ENCODE measurements at regions not wholly inside any gene's neighbourhood (a gene's known extent, or its start where the extent isn't known, plus 50 kb on each side); places are given as distances from the start of the nearest gene placed in this dataset.

DNA sequence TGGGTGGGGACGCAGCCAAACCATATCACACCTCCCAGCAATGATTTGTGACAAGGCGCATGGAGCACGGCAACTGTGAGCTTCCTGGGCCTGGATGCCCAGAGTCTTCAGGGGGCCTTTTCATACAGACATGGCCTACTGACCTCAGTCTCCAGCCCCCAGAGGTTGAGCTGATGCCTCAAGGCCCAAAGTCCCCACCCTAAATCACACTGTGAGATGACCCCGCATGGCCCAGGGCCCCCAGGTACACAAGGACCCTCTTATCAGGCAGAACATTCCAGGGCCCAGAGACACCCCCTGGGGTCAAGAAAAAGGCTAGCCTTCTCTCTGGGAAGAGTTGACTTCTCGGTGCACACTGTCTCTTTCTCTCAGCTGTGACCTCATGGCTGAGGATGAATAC, 179.7 kb upstream of the C1orf174 start:
- H3K4me3 ChIP-seq (replicated peaks; ENCODE audit: low read depth, low read length), result no peak overlapping the region
- TF ChIP-seq, protein P1, sequence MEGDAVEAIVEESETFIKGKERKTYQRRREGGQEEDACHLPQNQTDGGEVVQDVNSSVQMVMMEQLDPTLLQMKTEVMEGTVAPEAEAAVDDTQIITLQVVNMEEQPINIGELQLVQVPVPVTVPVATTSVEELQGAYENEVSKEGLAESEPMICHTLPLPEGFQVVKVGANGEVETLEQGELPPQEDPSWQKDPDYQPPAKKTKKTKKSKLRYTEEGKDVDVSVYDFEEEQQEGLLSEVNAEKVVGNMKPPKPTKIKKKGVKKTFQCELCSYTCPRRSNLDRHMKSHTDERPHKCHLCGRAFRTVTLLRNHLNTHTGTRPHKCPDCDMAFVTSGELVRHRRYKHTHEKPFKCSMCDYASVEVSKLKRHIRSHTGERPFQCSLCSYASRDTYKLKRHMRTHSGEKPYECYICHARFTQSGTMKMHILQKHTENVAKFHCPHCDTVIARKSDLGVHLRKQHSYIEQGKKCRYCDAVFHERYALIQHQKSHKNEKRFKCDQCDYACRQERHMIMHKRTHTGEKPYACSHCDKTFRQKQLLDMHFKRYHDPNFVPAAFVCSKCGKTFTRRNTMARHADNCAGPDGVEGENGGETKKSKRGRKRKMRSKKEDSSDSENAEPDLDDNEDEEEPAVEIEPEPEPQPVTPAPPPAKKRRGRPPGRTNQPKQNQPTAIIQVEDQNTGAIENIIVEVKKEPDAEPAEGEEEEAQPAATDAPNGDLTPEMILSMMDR (IDR thresholded peaks at IDR 0.05; ENCODE audit: low read depth, low read length, missing control alignments), result no peak
- DNase-seq (ENCODE audit: extremely low read depth, low read depth), result no peak

DNA sequence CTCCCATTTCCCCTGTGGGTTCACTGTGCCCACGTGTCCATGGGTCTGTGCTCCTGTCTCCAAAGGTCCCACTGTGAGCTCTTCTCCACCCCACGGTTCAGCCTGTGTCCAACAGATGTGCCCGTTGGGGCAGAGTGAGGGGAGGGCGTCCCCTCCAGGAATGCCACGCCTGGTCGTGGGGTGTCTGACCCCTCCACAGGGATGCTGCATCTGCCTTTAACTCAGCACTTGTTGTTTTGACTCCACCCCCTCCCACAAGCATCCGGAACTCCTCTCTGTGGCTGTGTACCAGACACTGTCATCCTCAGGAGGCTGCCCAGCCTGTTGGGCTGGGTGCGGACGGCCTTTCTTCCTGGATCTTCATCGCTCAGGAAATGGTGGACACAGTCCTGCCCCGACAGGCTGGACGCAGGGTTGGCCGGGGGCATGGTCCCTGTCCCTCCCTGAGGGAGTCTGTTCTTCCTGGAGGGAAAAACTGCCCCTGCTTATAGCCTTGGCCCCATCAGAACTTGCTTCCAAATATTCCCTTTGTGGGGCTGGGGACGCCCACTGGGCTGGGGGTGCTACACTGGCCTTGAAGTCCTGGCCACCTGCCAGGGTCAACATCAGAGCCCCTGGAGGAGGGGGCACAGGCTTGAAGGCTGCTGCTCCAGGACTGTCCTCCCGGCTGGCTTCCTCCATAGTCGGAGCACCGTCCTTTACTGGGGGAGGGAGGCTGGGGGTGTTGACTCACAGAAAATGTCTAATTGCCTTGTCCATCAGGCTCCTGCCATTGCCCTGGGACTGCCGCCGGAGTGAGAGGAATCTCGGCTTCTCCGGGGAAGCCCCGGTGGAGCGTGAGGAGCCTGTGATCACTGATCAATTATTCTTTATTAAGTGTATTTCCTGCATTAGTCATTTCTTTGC, 182.0 kb upstream of the C1orf174 start:
- no peak for DNase-seq (ENCODE audit: extremely low read depth, low read depth)
- H3K4me3 ChIP-seq (replicated peaks; ENCODE audit: low read depth, low read length), result no peak overlapping the region
- TF ChIP-seq, protein P1 (IDR thresholded peaks at IDR 0.05; ENCODE audit: low read depth, low read length, missing control alignments), result no peak

DNA sequence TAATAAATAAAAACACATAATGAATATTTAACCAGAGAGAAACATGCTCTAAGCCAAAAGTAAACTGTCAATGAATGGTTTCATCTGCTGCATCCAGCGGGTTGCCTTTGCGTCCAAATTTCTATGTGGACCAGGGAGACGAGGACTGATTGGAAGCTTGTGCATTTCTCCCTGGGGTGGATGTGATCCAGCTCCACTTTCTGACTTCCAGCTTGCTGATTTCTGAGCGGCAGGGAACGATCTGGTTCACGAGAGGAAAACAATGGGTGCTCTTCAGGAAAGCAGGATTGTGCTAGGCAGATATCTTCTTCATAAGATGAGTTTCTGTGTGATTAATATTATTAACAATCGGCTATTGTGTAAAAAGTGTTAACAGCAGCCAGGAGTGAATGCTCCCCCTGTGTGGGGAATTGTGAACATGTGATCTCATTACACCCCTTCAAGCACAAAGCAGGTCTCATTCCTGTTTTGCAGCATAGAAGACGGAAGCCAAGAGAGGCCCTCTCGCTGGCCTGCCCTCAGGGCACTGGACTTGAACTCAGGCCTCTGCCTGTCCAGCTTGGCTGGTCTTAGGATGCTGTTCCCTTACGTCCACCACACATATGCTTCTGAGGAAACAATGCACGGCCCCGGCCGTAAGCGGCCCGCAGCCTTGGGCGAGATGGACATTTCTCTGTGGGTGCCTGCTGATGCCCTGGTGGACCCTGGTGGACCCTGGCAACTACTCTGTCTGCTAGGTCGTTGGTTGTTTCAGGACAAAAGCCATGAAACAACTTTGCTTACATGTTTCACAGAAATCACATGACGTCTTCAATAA, 183.4 kb upstream of the C1orf174 start:
- TF ChIP-seq, protein P1 (IDR thresholded peaks at IDR 0.05; ENCODE audit: low read depth, low read length, missing control alignments), result no peak
- H3K4me3 ChIP-seq (replicated peaks; ENCODE audit: low read depth, low read length), result no peak overlapping the region
- DNase-seq (ENCODE audit: extremely low read depth, low read depth), result no peak

DNA sequence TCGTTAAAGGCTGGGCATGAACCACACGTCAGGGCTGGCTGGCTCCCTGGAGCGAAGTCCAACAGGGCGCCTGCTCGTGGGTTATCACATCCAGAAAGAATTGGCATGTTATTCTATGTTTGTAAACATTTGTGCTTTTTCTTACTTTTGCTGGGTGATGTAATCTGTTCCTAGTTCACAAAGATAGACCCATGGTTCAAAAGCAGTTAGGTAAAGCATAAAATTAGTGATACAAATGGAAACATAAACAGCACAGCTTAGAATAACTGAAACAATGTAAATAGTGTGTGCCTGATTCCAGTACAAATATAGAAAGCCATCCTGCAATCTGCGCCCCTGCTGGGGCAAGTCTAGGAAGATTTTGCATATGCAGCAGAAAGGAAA, 184.0 kb upstream of the C1orf174 start:
- DNase-seq (ENCODE audit: extremely low read depth, low read depth), result no peak
- TF ChIP-seq, protein P1 (IDR thresholded peaks at IDR 0.05; ENCODE audit: low read depth, low read length, missing control alignments), result no peak
- no peak overlapping the region for H3K4me3 ChIP-seq (replicated peaks; ENCODE audit: low read depth, low read length)

DNA sequence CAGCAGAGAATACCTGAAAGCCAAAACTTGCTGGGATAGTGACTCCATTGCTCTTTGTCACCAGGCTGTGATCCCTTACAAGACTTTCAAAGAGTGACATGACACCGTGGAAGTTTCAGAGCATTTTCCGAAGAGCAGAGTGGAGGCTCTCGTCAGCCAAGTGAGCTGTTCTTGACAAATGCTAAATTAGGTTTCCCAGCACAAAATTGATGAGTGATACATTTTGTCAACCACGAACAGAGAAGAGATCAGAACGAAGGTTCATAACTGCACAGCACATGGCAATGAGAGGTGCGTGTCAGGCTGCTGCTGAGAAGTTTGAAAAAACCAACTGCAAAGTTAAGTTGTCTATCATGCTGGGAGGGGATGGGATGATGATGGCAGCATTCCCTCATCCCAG, 184.4 kb upstream of the C1orf174 start:
- no peak overlapping the region for H3K4me3 ChIP-seq (replicated peaks; ENCODE audit: low read depth, low read length)
- TF ChIP-seq, protein P1 (IDR thresholded peaks at IDR 0.05; ENCODE audit: low read depth, low read length, missing control alignments), result no peak
- no peak for DNase-seq (ENCODE audit: extremely low read depth, low read depth)

DNA sequence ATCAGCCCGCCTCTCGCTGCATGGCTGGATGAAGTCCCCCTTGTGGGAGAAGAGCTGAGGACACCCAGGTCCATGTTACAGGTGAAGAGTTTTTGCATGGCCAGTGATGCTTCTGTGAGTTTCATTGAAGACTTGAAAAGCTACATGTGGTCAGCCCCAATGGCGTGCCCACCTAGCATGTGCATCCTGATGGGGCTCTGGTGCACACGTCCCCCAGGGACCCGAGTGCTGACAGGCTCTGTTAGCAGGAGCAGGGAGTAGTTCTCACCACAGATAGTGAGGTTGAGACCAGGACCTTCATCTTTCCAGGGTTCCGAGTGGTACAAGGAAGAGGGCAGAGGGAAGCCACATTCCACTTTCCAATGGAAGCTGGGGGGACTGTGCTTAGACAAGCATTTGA, 184.8 kb upstream of the C1orf174 start:
- TF ChIP-seq, protein P1 (IDR thresholded peaks at IDR 0.05; ENCODE audit: low read depth, low read length, missing control alignments), result no peak
- DNase-seq (ENCODE audit: extremely low read depth, low read depth), result no peak
- no peak overlapping the region for H3K4me3 ChIP-seq (replicated peaks; ENCODE audit: low read depth, low read length)

Measured in HFF-Myc (cell line).